Gastroesophageal sphincter (tissue), 3 donors: ENCODE measurements at regions not wholly inside any gene's neighbourhood (a gene's known extent, or its start where the extent isn't known, plus 50 kb on each side); places are given as distances from the start of the nearest gene placed in this dataset.

Source experiments
- CTCF ChIP-seq, 4 experiments: fragments of 200-600 bp in 2 of 4; fragments of 450-650 bp in 2 of 4; sonication (generic) in 1 of 4; IDR thresholded peaks; one replicate each; pipeline ENCODE4 v1.5.1; 2017 to 2019; ENCODE audit warnings: antibody characterized with exemption in 4 of 4, mild to moderate bottlenecking in 2 of 4, moderate library complexity in 2 of 4
- EP300 ChIP-seq: sonication (generic); formaldehyde crosslinking; IDR thresholded peaks from one replicate; pipeline ENCODE4 v1.6.1; 2017; ENCODE audit warnings: antibody characterized with exemption, mild to moderate bottlenecking
- POLR2A ChIP-seq, 2 donors: fragments of 450-650 bp; IDR thresholded peaks; one replicate each; pipeline ENCODE4 v1.6.1; 2017; ENCODE audit warnings: antibody characterized with exemption in 2 of 2, mild to moderate bottlenecking in 2 of 2, moderate library complexity in 1 of 2
- POLR2AphosphoS5 ChIP-seq: sonication (generic); formaldehyde crosslinking; IDR thresholded peaks from one replicate; pipeline ENCODE4 v1.6.1; 2017; ENCODE audit warnings: antibody characterized with exemption

DNA sequence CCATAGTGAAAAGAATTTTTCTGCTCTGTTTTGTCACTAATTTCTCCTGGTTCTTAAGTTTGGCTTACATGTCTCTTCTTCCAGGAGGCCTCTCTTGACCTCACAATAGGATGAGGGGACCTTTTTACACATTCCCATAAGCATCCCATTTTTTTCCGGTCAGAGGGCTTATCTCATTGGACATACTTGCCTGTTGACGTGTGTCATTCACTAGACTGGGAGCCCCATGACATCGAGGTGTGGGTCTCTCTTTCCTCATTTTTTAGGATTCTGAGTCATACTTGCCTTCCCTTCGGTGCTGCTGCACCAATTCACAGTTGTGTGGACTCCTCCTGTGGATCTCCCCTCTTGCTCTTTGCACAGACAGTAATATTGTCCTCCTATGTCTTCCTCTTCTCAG is 601.8 kb downstream of the GATA3 start:
- TF ChIP-seq CTCF (IDR thresholded peaks at IDR 0.05) (no peak), EP300 (no peak), POLR2A (IDR thresholded peaks at IDR 0.05) (no peak), POLR2AphosphoS5 (no peak)
